Heart left ventricle (tissue), 16 donors: ENCODE measurements at regions not wholly inside any gene's neighbourhood (a gene's known extent, or its start where the extent isn't known, plus 50 kb on each side); places are given as distances from the start of the nearest gene placed in this dataset.

Source experiments
- ATAC-seq, 4 donors: fragments of 200-7000 bp; cut with Tn5 transposase; one replicate each; pipeline ENCODE4 v1.9.1; 2020 to 2022; ENCODE audit warnings: moderate library complexity in 4 of 4, mild to moderate bottlenecking in 3 of 4, moderate number of reproducible peaks in 1 of 4
- DNase-seq, 5 donors: peaks; one replicate each; pipeline ENCODE4 v3.0.0-alpha.2; 2020
- H3K27ac ChIP-seq, 12 donors: fragments of 200-600 bp; sonication (generic) in 4 of 12; one replicate each; pipeline versions ENCODE4 v1.5.0 to v1.8.0; 2016 to 2022; ENCODE audit warnings: mild to moderate bottlenecking in 2 of 12
- H3K27me3 ChIP-seq, 9 donors: fragments of 200-600 bp; sonication (generic) in 2 of 9; one replicate each; pipeline versions ENCODE4 v1.5.1 to v1.8.0; 2016 to 2022; ENCODE audit warnings: mild to moderate bottlenecking in 3 of 9
- H3K36me3 ChIP-seq, 9 donors: fragments of 200-600 bp; sonication (generic) in 2 of 9; one replicate each; pipeline versions ENCODE4 v1.5.0 to v1.8.0; 2018 to 2022; ENCODE audit warnings: mild to moderate bottlenecking in 2 of 9
- H3K4me1 ChIP-seq, 12 donors: fragments of 200-600 bp; sonication (generic) in 4 of 12; one replicate each; pipeline versions ENCODE4 v1.5.0 to v1.8.0; 2016 to 2022; ENCODE audit warnings: mild to moderate bottlenecking in 3 of 12
- H3K4me3 ChIP-seq, 12 donors: fragments of 200-600 bp; sonication (generic) in 4 of 12; one replicate each; pipeline versions ENCODE4 v1.5.0 to v1.8.0; 2017 to 2022; ENCODE audit warnings: mild to moderate bottlenecking in 9 of 12, moderate library complexity in 4 of 12
- H3K9me3 ChIP-seq, 12 donors: fragments of 200-600 bp; sonication (generic) in 4 of 12; one replicate each; pipeline versions ENCODE4 v1.5.0 to v1.8.0; 2016 to 2022; ENCODE audit warnings: mild to moderate bottlenecking in 1 of 12
- CTCF ChIP-seq, 12 donors: fragments of 200-600 bp; sonication (generic) in 4 of 12; IDR thresholded peaks; one replicate each; pipeline versions ENCODE4 v1.5.0 to v1.8.0; 2018 to 2022; ENCODE audit warnings: antibody characterized with exemption in 12 of 12, mild to moderate bottlenecking in 5 of 12
- POLR2A ChIP-seq, 2 donors: fragments of 450-650 bp; IDR thresholded peaks; one replicate each; pipeline ENCODE4 v1.6.1; 2017; ENCODE audit warnings: antibody characterized with exemption in 2 of 2, mild to moderate bottlenecking in 2 of 2, moderate library complexity in 2 of 2
- WGBS, 4 donors: extraction: QIAGEN DNeasy Blood & Tissue Kit in 2 of 4; methylation state at CpG; one replicate each; pipeline versions ENCODE4 v1.1.5 to v1.1.7; 2013 to 2018; 5-methylcytosine and 5-hydroxymethylcytosine counted together
- intact Hi-C, 10 donors: fragments of 100-400 bp; cut with DNase I; formaldehyde crosslinking; loops; one replicate each; pipeline versions ENCODE4 v1.11.1 to v1.14.2; 2022
- donor health status: ischemic (EF 13 %, LVEDD 7.1; RV severe dilation, severe dysfunction).
- donor health status: healthy with polysubstance abuse.
- donor health status: DM: no; HTN: yes; CAD: no.
- donor health status: DM: no; HTN: no; CAD: no.
- donor health status: ischemic (EF 25% LVEDD 6.9; RV normal size, moderate dysfunction).
- donor health status: ischemic (EF 25% LVEDD 5.7; RV mildly dilated, moderate dysfunction).
- donor health status: healthy.
- donor health status: DM: yes; HTN: yes; CAD: no.
- donor health status: ischemic (EF 35%, LVEDD 5.7; RV mildly dilated, moderate dysfunction).
- donor health status: nonischemic (EF 11% LVEDD 7.7; RV severe dilation, severe dysfunction).
- donor health status: DM: yes; HTN: yes; CAD: no.
- donor health status: PGD.
- donor health status: ischemic (EF 29% LVEDD 5.4; RV normal size, mild dysfunction).
- donor health status: nonischemic (EF 23%, LVEDD 6.1; RV moderate dilation, normal function).

- Histone ChIP-seq H3K4me1 (peaks cover 0 to 31% (median 14%) of the 10 kb centered on the region in 12 donors), H3K4me3 (no peak overlapping the region), H3K27ac (no peak overlapping the region), H3K9me3 (no peaks in the 10 kb centered on the region), H3K27me3 (no peaks in the 10 kb centered on the region), H3K36me3 (no peaks in the 10 kb centered on the region)
- DNase-seq (no peak), ATAC-seq (no peak)
- intact Hi-C loops: no loop called here
- WGBS, 4 donors: 50 to 67% (median 58%) methylated on average over 2 of the region's 2 CpGs
- TF ChIP-seq CTCF (IDR thresholded peaks at IDR 0.05) (no peak), POLR2A (IDR thresholded peaks at IDR 0.05) (no peak)
Observed at GRCh38 chr3:72341920-72342319, 506.3 kb downstream of the SHQ1 start.

- TF ChIP-seq CTCF (IDR thresholded peaks at IDR 0.05) (no peak), POLR2A (IDR thresholded peaks at IDR 0.05) (no peak)
- Histone ChIP-seq H3K36me3 (no peaks in the 10 kb centered on the region), H3K4me3 (no peak overlapping the region), H3K4me1 (peaks cover 0 to 31% (median 14%) of the 10 kb centered on the region in 12 donors), H3K27ac (no peak overlapping the region), H3K27me3 (no peaks in the 10 kb centered on the region), H3K9me3 (no peaks in the 10 kb centered on the region)
- ATAC-seq (no peak), DNase-seq (no peak)
- intact Hi-C loops: no loop called here
- WGBS, 4 donors: 96 to 100% (median 97%) methylated on average over 5 of the region's 5 CpGs
Observed at GRCh38 chr3:72341380-72341770, 506.9 kb downstream of the SHQ1 start.

- H3K27ac ChIP-seq: no peak overlapping the region
Observed at GRCh38 chr3:72340476-72341379, 507.5 kb downstream of the SHQ1 start.

More at GRCh38 chr3:72340476-72341379, 507.5 kb downstream of the SHQ1 start:
- Histone ChIP-seq H3K4me3 (no peak overlapping the region), H3K9me3 (no peaks in the 10 kb centered on the region), H3K4me1 (peaks cover 0 to 30% (median 14%) of the 10 kb centered on the region in 12 donors), H3K27me3 (no peaks in the 10 kb centered on the region), H3K36me3 (no peaks in the 10 kb centered on the region)
- DNase-seq (no peak), ATAC-seq (no peak)
- no peak for TF ChIP-seq POLR2A (IDR thresholded peaks at IDR 0.05)
- no peak for TF ChIP-seq CTCF (IDR thresholded peaks at IDR 0.05)
- 85 to 92% (median 89%) methylated on average over 11 to 12 of the region's 12 CpGs for WGBS, 4 donors
- intact Hi-C loops: no loop called here
